Pancreas (tissue), 10 donors: ENCODE measurements at regions not wholly inside any gene's neighbourhood (a gene's known extent, or its start where the extent isn't known, plus 50 kb on each side); places are given as distances from the start of the nearest gene placed in this dataset.

Source experiments
- ATAC-seq, 4 donors: fragments of 200-7000 bp; cut with Tn5 transposase; one replicate each; pipeline versions ENCODE4 v1.8.0 to v1.9.1; 2020; ENCODE audit warnings: mild to moderate bottlenecking in 4 of 4, moderate library complexity in 4 of 4
- DNase-seq, 6 donors: peaks; one replicate each; pipeline ENCODE4 v3.0.0-alpha.2; 2020
- FAIRE-seq: peaks from 2 replicates; lab custom pipeline; 2012; peaks lifted over from hg19 to GRCh38; lab: Jason Lieb, UNC
- H3K27ac ChIP-seq, 4 donors: fragments of 200-600 bp; sonication (generic); 1 replicate in 3 of 4; 2 replicates in 1 of 4; pipeline versions ENCODE4 v1.5.0 to v1.8.0; 2020
- H3K27me3 ChIP-seq, 4 donors: fragments of 200-600 bp; one replicate each; pipeline ENCODE4 v1.8.0; 2021
- H3K36me3 ChIP-seq, 3 donors: fragments of 200-600 bp; sonication (generic) in 1 of 3; one replicate each; pipeline versions ENCODE4 v1.5.0 to v1.8.0; 2020 to 2021
- H3K4me1 ChIP-seq, 3 donors: fragments of 200-600 bp; one replicate each; pipeline ENCODE4 v1.8.0; 2021
- H3K4me3 ChIP-seq, 4 donors: fragments of 200-600 bp; sonication (generic) in 2 of 4; one replicate each; pipeline versions ENCODE4 v1.5.0 to v1.8.0; 2020 to 2021
- H3K9me3 ChIP-seq, 4 donors: fragments of 200-600 bp; one replicate each; pipeline ENCODE4 v1.8.0; 2021
- CTCF ChIP-seq, 4 donors: fragments of 200-600 bp; sonication (generic) in 3 of 4; IDR thresholded peaks; one replicate each; pipeline versions ENCODE4 v1.5.0 to v1.8.0; 2021; ENCODE audit warnings: antibody characterized with exemption in 4 of 4
- WGBS, 2 donors: extraction: QIAGEN DNeasy Blood & Tissue Kit; methylation state at CpG; one replicate each; pipeline ENCODE4 v1.1.7; 2013; 5-methylcytosine and 5-hydroxymethylcytosine counted together
- intact Hi-C, 3 donors: fragments of 100-400 bp; cut with DNase I; formaldehyde crosslinking; loops; one replicate each; pipeline versions ENCODE4 v1.11.1 to v1.14.2; 2022
- donor health status: healthy with polysubstance abuse.
- donor health status: DM: no; HTN: no; CAD: no; lungs with moderate emphysema.
- donor health status: DM: no; HTN: no; CAD: no.
- donor health status: control.
- donor health status: control.
- donor health status: Bipolar disorder and iron deficiency.
- donor health status: DM: yes; HTN: yes; CAD: no.
- donor health status: DM: no; HTN: no; CAD: no.
- donor health status: DM: no; HTN: no; CAD: no.
- donor health status: DM: yes; HTN: yes; CAD: no.

GRCh38 chr6:24997905-24998304 lies 62.1 kb upstream of the RIPOR2 start:
- H3K4me1 ChIP-seq: no peaks in the 10 kb centered on the region
- DNase-seq (no peak), ATAC-seq (no peak), FAIRE-seq (no peak)
- no peaks in the 10 kb centered on the region for H3K36me3 ChIP-seq
- no peaks in the 10 kb centered on the region for H3K27me3 ChIP-seq
- no peaks in the 10 kb centered on the region for H3K9me3 ChIP-seq
- H3K4me3 ChIP-seq: no peak overlapping the region
- intact Hi-C loops: loop anchor here in 1 of 3 donors (10.0 kb wide), 1 partner anchor 143 kb away; no protein-coding TSS in a partner anchor
- TF ChIP-seq CTCF (IDR thresholded peaks at IDR 0.05): no peak
- no peak overlapping the region for H3K27ac ChIP-seq
- 83 to 86% methylated on average over 3 of the region's 3 CpGs for WGBS, 2 donors

- Histone ChIP-seq H3K9me3 (no peaks in the 10 kb centered on the region), H3K27ac (no peak overlapping the region), H3K27me3 (no peaks in the 10 kb centered on the region), H3K4me3 (no peak overlapping the region), H3K4me1 (peaks cover 3 to 14% (median 12%) of the 10 kb centered on the region in 3 donors), H3K36me3 (no peaks in the 10 kb centered on the region)
- DNase-seq: no peak
- FAIRE-seq: no peak
- intact Hi-C loops: no loop called here
- TF ChIP-seq CTCF (IDR thresholded peaks at IDR 0.05): no peak
- WGBS, 2 donors: 52 to 54% methylated on average over 11 of the region's 11 CpGs
- ATAC-seq: no peak
These were observed 66.7 kb upstream of the RIPOR2 start for GRCh38 chr6:25002326-25003091.

- Histone ChIP-seq H3K27ac (no peak overlapping the region), H3K9me3 (no peaks in the 10 kb centered on the region), H3K4me1 (peaks cover 3 to 14% (median 12%) of the 10 kb centered on the region in 3 donors), H3K27me3 (no peaks in the 10 kb centered on the region), H3K4me3 (no peak overlapping the region), H3K36me3 (no peaks in the 10 kb centered on the region)
- FAIRE-seq: no peak
- no peak for DNase-seq
- intact Hi-C loops: no loop called here
- 77 to 82% methylated on average over 2 of the region's 2 CpGs for WGBS, 2 donors
- ATAC-seq: no peak
- TF ChIP-seq CTCF (IDR thresholded peaks at IDR 0.05): no peak
These were observed 68.6 kb upstream of the RIPOR2 start for GRCh38 chr6:25004357-25004756.

- Histone ChIP-seq H3K4me1 (peaks cover 3 to 14% (median 12%) of the 10 kb centered on the region in 3 donors), H3K4me3 (no peak overlapping the region), H3K36me3 (no peaks in the 10 kb centered on the region), H3K9me3 (no peaks in the 10 kb centered on the region), H3K27me3 (no peaks in the 10 kb centered on the region), H3K27ac (no peak overlapping the region)
- 71 to 78% methylated on average over 4 of the region's 4 CpGs for WGBS, 2 donors
- FAIRE-seq: no peak
- no peak for DNase-seq
- no peak for TF ChIP-seq CTCF (IDR thresholded peaks at IDR 0.05)
- intact Hi-C loops: no loop called here
- no peak for ATAC-seq
These were observed 69.2 kb upstream of the RIPOR2 start for GRCh38 chr6:25005010-25005409.

- intact Hi-C loops: no loop called here
- Histone ChIP-seq H3K27ac (peak overlapping the region; percentile 44 to 81 (median 78)), H3K9me3 (no peaks in the 10 kb centered on the region), H3K4me1 (peaks cover 3 to 14% (median 12%) of the 10 kb centered on the region in 3 donors), H3K36me3 (no peaks in the 10 kb centered on the region), H3K27me3 (no peaks in the 10 kb centered on the region), H3K4me3 (no peak overlapping the region)
- no peak for FAIRE-seq
- TF ChIP-seq CTCF (IDR thresholded peaks at IDR 0.05): no peak
- no peak for ATAC-seq
- WGBS, 2 donors: 82 to 86% methylated on average over 1 of the region's 1 CpG
- no peak for DNase-seq
These were observed 70.3 kb upstream of the RIPOR2 start for GRCh38 chr6:25006075-25006474.
